ENCODE measurements at regions not wholly inside any gene's neighbourhood (a gene's known extent, or its start where the extent isn't known, plus 50 kb on each side); places are given as distances from the start of the nearest gene placed in this dataset.

DNA sequence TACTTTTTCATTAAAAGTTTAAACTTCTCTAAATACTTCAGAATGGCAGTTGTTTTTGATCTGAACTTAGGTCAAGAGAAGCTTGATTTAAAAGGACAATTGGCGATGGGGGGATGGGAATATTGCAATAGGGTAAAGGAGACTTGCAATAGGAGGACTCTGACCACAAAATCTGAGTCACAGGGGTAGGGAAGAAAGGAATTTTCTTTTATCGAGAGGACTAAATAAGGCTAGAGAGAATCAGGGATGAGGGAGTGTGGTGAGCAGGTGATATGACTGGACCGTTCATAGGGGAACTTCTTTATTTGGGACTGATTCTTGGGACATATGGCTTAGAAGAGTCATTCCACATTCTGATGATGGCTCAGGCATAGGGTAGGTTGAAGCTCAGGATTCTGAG lies 1260.2 kb downstream of the ADGRL3 start:
- TF ChIP-seq, protein P1, sequence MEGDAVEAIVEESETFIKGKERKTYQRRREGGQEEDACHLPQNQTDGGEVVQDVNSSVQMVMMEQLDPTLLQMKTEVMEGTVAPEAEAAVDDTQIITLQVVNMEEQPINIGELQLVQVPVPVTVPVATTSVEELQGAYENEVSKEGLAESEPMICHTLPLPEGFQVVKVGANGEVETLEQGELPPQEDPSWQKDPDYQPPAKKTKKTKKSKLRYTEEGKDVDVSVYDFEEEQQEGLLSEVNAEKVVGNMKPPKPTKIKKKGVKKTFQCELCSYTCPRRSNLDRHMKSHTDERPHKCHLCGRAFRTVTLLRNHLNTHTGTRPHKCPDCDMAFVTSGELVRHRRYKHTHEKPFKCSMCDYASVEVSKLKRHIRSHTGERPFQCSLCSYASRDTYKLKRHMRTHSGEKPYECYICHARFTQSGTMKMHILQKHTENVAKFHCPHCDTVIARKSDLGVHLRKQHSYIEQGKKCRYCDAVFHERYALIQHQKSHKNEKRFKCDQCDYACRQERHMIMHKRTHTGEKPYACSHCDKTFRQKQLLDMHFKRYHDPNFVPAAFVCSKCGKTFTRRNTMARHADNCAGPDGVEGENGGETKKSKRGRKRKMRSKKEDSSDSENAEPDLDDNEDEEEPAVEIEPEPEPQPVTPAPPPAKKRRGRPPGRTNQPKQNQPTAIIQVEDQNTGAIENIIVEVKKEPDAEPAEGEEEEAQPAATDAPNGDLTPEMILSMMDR (IDR thresholded peaks at IDR 0.05 in 8 of 11, conservative IDR thresholded peaks at IDR 0.05 in 3 of 11) = no peak
- no peak for TF ChIP-seq POLR2AphosphoS5 (IDR thresholded peaks at IDR 0.05)
